Activated B cell treated with CpG ODN at 0.5 μM for 24 hours (primary cell): ENCODE measurements at regions not wholly inside any gene's neighbourhood (a gene's known extent, or its start where the extent isn't known, plus 50 kb on each side); places are given as distances from the start of the nearest gene placed in this dataset.
A peak's percentile ranks its signal among the peaks of the same experiment; 100 is the strongest.

Source experiments
- ATAC-seq: fragments of 200-7000 bp; cut with Tn5 transposase; one replicate; pipeline ENCODE4 v1.10.0; 2021; ENCODE audit warnings: low read depth, mild to moderate bottlenecking, moderate library complexity
- CTCF ChIA-PET: fragments of 350-600 bp; sonication (Branson Sonifier 250); formaldehyde crosslinking; loops from one replicate; lab custom pipeline; 2021; ENCODE audit warnings: antibody characterized with exemption; lab: Charles Lee
- POLR2A ChIA-PET: fragments of 350-600 bp; sonication (Branson Sonifier 250); formaldehyde crosslinking; loops from one replicate; lab custom pipeline; 2021; ENCODE audit warnings: antibody characterized with exemption; lab: Charles Lee
- DNase-seq: peaks from one replicate; pipeline ENCODE4 v3.0.0; 2022
- H3K27ac Mint-ChIP-seq: one replicate; pipeline ENCODE4 v1.8.0; 2020; ENCODE audit warnings: mixed read lengths
- H3K27me3 Mint-ChIP-seq: one replicate; pipeline ENCODE4 v1.8.0; 2021; ENCODE audit warnings: mixed read lengths
- H3K36me3 Mint-ChIP-seq: one replicate; pipeline ENCODE4 v1.8.0; 2021; ENCODE audit warnings: low read depth, mixed read lengths
- H3K4me1 Mint-ChIP-seq: one replicate; pipeline ENCODE4 v1.8.0; 2021; ENCODE audit warnings: mixed read lengths
- H3K4me3 Mint-ChIP-seq: one replicate; pipeline ENCODE4 v1.8.0; 2020; ENCODE audit warnings: mild to moderate bottlenecking, mixed read lengths
- H3K9me3 Mint-ChIP-seq: one replicate; pipeline ENCODE4 v1.8.0; 2020; ENCODE audit warnings: mixed read lengths
- intact Hi-C: fragments of 100-400 bp; cut with micrococcal nuclease; formaldehyde crosslinking; loops from one replicate; pipeline ENCODE4 v1.15.1; 2024
- TF ChIP-seq, protein P1 (sequence below): fragments of 200-600 bp; IDR thresholded peaks from one replicate; pipeline ENCODE4 v1.8.0; 2022; ENCODE audit warnings: antibody characterized with exemption, mild to moderate bottlenecking

DNA sequence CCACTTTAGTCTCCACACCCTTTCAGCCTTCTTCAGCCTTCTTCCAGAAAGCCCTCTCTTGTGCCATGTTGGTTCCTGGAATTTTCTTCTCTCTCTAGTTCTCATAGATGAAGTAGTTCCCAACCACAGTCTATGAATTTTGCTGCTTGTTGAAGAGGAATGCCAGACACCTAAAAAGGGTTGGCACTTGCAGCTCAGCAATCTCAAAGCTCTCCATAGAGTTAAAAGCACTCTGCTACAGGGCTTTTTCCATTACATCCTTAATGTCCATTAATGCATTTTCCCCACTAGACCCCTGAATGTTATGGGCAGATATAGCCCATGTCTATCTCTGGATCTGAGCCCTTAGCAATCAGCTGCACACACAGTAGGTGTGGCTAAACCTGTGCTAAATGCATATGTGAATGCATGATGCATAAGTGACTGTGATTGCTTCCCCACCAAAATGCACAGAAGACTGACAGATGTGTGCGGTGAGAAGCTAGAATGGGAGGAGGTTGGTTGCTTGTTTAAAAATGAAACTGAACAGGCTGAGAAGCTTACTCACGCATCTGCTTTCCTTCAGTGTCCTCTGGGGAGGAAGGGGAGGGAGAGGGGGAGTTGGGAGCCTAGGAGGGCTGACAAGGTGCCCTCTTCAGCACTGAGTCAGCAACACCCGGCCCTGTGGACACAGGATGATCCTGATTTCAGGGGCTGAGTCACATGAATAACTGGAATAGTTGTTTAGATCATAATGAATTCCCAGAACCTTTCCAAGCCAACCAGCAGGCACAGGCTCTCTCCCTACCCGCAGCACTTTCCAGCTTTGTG, 146.1 kb upstream of the FGGY start:
- Mint-ChIP-seq H3K27me3 (no peaks in the 10 kb centered on the region), H3K27ac (peak overlapping the region; percentile 13), H3K9me3 (no peaks in the 10 kb centered on the region), H3K4me1 (peaks cover 33% of the 10 kb centered on the region), H3K36me3 (no peaks in the 10 kb centered on the region), H3K4me3 (no peak overlapping the region)
- ATAC-seq (peak; percentile 35), DNase-seq (no peak)
- CTCF ChIA-PET = no interaction called here
- POLR2A ChIA-PET = interaction anchor here (1.0 to 2.2 kb wide), 2 partner anchors 146 to 367 kb away, joined by 3 to 7 read pairs; partner anchors contain the start of genes FGGY and JUN
- TF ChIP-seq, protein P1, sequence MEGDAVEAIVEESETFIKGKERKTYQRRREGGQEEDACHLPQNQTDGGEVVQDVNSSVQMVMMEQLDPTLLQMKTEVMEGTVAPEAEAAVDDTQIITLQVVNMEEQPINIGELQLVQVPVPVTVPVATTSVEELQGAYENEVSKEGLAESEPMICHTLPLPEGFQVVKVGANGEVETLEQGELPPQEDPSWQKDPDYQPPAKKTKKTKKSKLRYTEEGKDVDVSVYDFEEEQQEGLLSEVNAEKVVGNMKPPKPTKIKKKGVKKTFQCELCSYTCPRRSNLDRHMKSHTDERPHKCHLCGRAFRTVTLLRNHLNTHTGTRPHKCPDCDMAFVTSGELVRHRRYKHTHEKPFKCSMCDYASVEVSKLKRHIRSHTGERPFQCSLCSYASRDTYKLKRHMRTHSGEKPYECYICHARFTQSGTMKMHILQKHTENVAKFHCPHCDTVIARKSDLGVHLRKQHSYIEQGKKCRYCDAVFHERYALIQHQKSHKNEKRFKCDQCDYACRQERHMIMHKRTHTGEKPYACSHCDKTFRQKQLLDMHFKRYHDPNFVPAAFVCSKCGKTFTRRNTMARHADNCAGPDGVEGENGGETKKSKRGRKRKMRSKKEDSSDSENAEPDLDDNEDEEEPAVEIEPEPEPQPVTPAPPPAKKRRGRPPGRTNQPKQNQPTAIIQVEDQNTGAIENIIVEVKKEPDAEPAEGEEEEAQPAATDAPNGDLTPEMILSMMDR = no peak
- intact Hi-C loops = no loop called here

DNA sequence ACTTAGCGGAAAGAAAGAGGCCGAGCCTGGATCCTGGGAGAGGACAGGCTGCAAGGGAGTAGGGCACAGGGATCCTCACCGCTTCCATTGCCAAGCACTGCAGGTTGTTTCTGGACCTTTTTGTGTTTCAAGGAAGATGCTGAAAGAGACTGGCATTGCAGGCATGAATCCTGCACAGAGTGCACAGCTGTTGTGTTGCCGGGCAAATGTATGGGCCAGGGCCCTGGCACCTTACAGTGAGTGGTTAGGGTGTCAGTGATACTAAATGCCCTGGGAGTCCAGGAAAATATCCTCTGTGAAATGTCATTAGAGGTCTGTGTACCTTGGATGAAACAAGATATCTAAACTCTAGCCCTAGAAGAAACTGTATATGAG, 145.5 kb upstream of the FGGY start:
- H3K27ac Mint-ChIP-seq = peak overlapping the region; percentile 8
- no peak overlapping the region for H3K4me3 Mint-ChIP-seq
- DNase-seq (no peak), ATAC-seq (no peak)
- intact Hi-C loops = no loop called here
- peaks cover 29% of the 10 kb centered on the region for H3K4me1 Mint-ChIP-seq
- TF ChIP-seq, protein P1 = no peak
- H3K27me3 Mint-ChIP-seq = no peaks in the 10 kb centered on the region
- POLR2A ChIA-PET = interaction anchor here (1.0 to 2.2 kb wide), 2 partner anchors 145 to 368 kb away, joined by 3 to 7 read pairs; partner anchors contain the start of genes FGGY and JUN
- CTCF ChIA-PET = no interaction called here
- H3K9me3 Mint-ChIP-seq = no peaks in the 10 kb centered on the region
- no peaks in the 10 kb centered on the region for H3K36me3 Mint-ChIP-seq

DNA sequence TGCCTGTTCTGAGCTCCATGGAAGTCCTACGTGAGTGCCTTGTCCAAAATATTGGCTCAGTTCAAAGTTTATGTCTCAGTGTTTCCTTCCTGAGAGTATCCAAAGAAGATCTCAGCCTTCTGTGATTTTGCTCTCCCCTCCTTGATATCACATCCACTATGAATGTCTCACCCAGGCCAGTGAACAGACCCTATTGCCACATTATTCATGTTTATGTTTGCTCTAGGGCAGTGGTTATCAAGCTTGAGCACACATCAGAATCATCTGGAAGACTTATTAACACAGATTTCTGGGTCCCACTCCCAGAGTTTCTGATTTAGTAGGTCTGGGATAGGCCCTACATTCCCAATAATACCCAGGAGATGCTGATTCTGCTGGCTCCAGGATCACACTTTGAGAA, 145.0 kb upstream of the FGGY start:
- Mint-ChIP-seq H3K4me1 (peaks cover 26% of the 10 kb centered on the region), H3K27ac (peak overlapping the region; percentile 8), H3K27me3 (no peaks in the 10 kb centered on the region), H3K4me3 (no peak overlapping the region), H3K36me3 (no peaks in the 10 kb centered on the region), H3K9me3 (no peaks in the 10 kb centered on the region)
- TF ChIP-seq, protein P1 = no peak
- intact Hi-C loops = no loop called here
- DNase-seq = no peak
- POLR2A ChIA-PET = interaction anchor here (1.3 kb wide), 1 partner anchor 368 kb away, joined by 3 read pairs; the partner anchor contains the start of gene JUN
- CTCF ChIA-PET = no interaction called here
- ATAC-seq = no peak

DNA sequence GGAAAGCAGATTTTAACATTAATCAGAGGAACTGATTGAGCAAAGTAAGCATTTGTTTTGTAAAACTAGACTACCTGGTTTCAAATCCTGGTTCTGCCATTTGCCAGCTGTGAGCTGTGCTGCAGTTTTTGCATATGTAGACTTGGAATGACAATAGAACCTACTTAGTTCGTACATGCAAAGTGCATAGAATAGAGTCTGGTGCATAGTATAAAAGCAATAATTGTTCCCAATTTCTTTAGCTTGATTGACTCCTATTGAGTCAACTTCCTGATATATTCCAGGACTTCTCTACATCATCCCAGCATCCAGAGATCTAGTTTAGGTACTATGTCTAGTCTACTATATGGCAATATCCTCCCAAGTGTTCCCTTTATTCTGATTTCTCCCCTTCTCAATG, 144.4 kb upstream of the FGGY start:
- ATAC-seq (no peak), DNase-seq (no peak)
- H3K4me1 Mint-ChIP-seq = peaks cover 20% of the 10 kb centered on the region
- intact Hi-C loops = no loop called here
- H3K36me3 Mint-ChIP-seq = no peaks in the 10 kb centered on the region
- H3K27ac Mint-ChIP-seq = no peak overlapping the region
- H3K9me3 Mint-ChIP-seq = no peaks in the 10 kb centered on the region
- POLR2A ChIA-PET = interaction anchor here (1.3 kb wide), 1 partner anchor 369 kb away, joined by 3 read pairs; the partner anchor contains the start of gene JUN
- CTCF ChIA-PET = no interaction called here
- H3K27me3 Mint-ChIP-seq = no peaks in the 10 kb centered on the region
- TF ChIP-seq, protein P1 = no peak
- no peak overlapping the region for H3K4me3 Mint-ChIP-seq

DNA sequence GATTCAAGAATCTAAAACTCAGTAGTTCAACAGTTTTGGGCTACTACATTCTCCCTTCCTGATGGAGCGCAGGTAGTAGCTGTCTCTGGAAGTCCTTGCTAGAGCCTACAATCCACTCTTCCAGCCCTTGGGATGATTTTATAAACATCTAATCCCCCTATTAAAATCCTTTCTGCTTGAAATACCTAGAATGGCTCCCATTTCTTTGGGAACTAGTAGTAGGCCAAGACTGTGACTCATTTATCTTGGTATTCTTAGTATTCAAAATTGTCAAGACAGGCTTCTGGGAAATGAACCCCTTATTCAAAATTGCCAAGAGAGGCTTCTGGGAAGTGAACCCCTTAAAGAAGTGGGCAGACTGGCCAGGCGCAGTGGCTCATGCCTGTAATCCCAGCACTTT, 142.5 kb upstream of the FGGY start:
- H3K36me3 Mint-ChIP-seq = peaks cover 2% of the 10 kb centered on the region
- DNase-seq (no peak), ATAC-seq (no peak)
- H3K27ac Mint-ChIP-seq = no peak overlapping the region
- CTCF ChIA-PET = no interaction called here
- intact Hi-C loops = no loop called here
- POLR2A ChIA-PET = no interaction called here
- H3K9me3 Mint-ChIP-seq = peaks cover 6% of the 10 kb centered on the region
- H3K4me3 Mint-ChIP-seq = no peak overlapping the region
- H3K4me1 Mint-ChIP-seq = peaks cover 17% of the 10 kb centered on the region
- H3K27me3 Mint-ChIP-seq = no peaks in the 10 kb centered on the region
- TF ChIP-seq, protein P1 = no peak
